Panc1 (cell line): ENCODE measurements at regions not wholly inside any gene's neighbourhood (a gene's known extent, or its start where the extent isn't known, plus 50 kb on each side); places are given as distances from the start of the nearest gene placed in this dataset.

Experiments used
- ATAC-seq: fragments of 200-7000 bp; cut with Tn5 transposase; 2 replicates; pipeline ENCODE4 v1.9.1; 2020; ENCODE audit warnings: mild to moderate bottlenecking, moderate library complexity
- BruUV-seq: library from RNA; stranded (reverse); fragments of 400-500 nt; replicated peaks from 2 replicates; lab custom pipeline; 2021; lab: Mats Ljungman, UMichigan
- CTCF ChIA-PET: fragments of 300-600 bp; sonication (Branson Sonifier 250); formaldehyde crosslinking; loops from one replicate; lab custom pipeline; 2022; ENCODE audit warnings: antibody characterized with exemption; lab: Charles Lee
- POLR2A ChIA-PET: fragments of 300-600 bp; sonication (Branson Sonifier 250); formaldehyde crosslinking; loops from one replicate; lab custom pipeline; 2022; ENCODE audit warnings: antibody characterized with exemption; lab: Charles Lee
- DNase-seq: peaks from one replicate; pipeline ENCODE4 v3.0.0-alpha.2; 2010; ENCODE audit warnings: low read depth, low spot score
- H3K27ac ChIP-seq: 2 replicates; pipeline ENCODE4 v1.5.1; 2011; ENCODE audit warnings: mild to moderate bottlenecking, low read length, inconsistent platforms
- H3K27me3 ChIP-seq: fragments of 200-500 bp; sonication (Bioruptor generic); 2 replicates; pipeline ENCODE4 v1.6.0; 2014; ENCODE audit warnings: low read length, inconsistent platforms; ENCODE audit not compliant: control insufficient read depth, insufficient read depth
- H3K36me3 ChIP-seq: fragments of 200-500 bp; sonication (Bioruptor generic); 2 replicates; pipeline ENCODE4 v1.5.1; 2014; ENCODE audit warnings: inconsistent platforms, mild to moderate bottlenecking, low read length, moderate library complexity; ENCODE audit not compliant: control insufficient read depth, insufficient read depth
- H3K4me1 ChIP-seq: 2 replicates; pipeline ENCODE4 v1.5.1; 2011; ENCODE audit warnings: inconsistent platforms, mild to moderate bottlenecking, low read length, moderate library complexity; ENCODE audit not compliant: control insufficient read depth, insufficient read depth
- H3K4me3 ChIP-seq, 2 experiments: 2 replicates each; pipeline ENCODE4 v1.5.1; 2011 to 2012; ENCODE audit warnings: low read depth in 2 of 2, low read length in 2 of 2, mild to moderate bottlenecking in 2 of 2, inconsistent platforms in 1 of 2, moderate library complexity in 1 of 2
- H3K9me3 ChIP-seq: fragments of 200-500 bp; sonication (Bioruptor generic); 2 replicates; pipeline ENCODE4 v1.5.1; 2014; ENCODE audit warnings: low read depth, mild to moderate bottlenecking, inconsistent platforms, low read length, moderate library complexity; ENCODE audit not compliant: control insufficient read depth, insufficient read depth
- POLR2AphosphoS5 ChIP-seq: IDR thresholded peaks from 2 replicates; pipeline ENCODE4 v1.6.1; 2012; ENCODE audit warnings: mild to moderate bottlenecking, low read depth, low read length, moderate library complexity
- SIN3A ChIP-seq: IDR thresholded peaks from 2 replicates; pipeline ENCODE4 v1.6.1; 2012; ENCODE audit warnings: low read depth, mild to moderate bottlenecking, low read length, moderate library complexity, borderline replicate concordance; ENCODE audit not compliant: insufficient read depth
- TCF7L2 ChIP-seq: IDR thresholded peaks from 2 replicates; pipeline ENCODE4 v1.6.1; 2011; ENCODE audit warnings: mild to moderate bottlenecking, low read depth, low read length, inconsistent platforms
- in situ Hi-C: cut with HindIII; loops from 2 replicates; pipeline ENCODE4 v1.10.0; 2016; ENCODE audit warnings: low sequenced_read_pairs, low pct_unique_long_range_greater_than_20kb
- intact Hi-C: fragments of 100-400 bp; cut with micrococcal nuclease; formaldehyde crosslinking; loops from one replicate; pipeline ENCODE4 v1.10.0; 2022; ENCODE audit not compliant: unreplicated experiment
- TF ChIP-seq, protein P1 (sequence below): fragments of 450-650 bp; IDR thresholded peaks from 2 replicates; pipeline ENCODE4 v1.5.1; 2017; ENCODE audit warnings: mild to moderate bottlenecking
- TF ChIP-seq, protein P2 (sequence below), 2 experiments: IDR thresholded peaks; 2 replicates each; pipeline ENCODE4 v1.6.1; 2011 to 2012; ENCODE audit warnings: low read depth in 2 of 2, control low read depth in 1 of 2, low read length in 1 of 2, mild to moderate bottlenecking in 1 of 2, moderate library complexity in 1 of 2; ENCODE audit not compliant: insufficient read depth in 1 of 2

GRCh38 chr1:99149952-99150351, 114.3 kb upstream of the PLPPR4 start:
- POLR2A ChIA-PET: no interaction called here
- Histone ChIP-seq H3K4me3 (no peak overlapping the region), H3K27ac (no peak overlapping the region), H3K27me3 (no peaks in the 10 kb centered on the region; the same call in 1 of the 2 replicates), H3K9me3 (no peaks in the 10 kb centered on the region), H3K36me3 (no peaks in the 10 kb centered on the region), H3K4me1 (no peaks in the 10 kb centered on the region)
- TF ChIP-seq, protein P1, sequence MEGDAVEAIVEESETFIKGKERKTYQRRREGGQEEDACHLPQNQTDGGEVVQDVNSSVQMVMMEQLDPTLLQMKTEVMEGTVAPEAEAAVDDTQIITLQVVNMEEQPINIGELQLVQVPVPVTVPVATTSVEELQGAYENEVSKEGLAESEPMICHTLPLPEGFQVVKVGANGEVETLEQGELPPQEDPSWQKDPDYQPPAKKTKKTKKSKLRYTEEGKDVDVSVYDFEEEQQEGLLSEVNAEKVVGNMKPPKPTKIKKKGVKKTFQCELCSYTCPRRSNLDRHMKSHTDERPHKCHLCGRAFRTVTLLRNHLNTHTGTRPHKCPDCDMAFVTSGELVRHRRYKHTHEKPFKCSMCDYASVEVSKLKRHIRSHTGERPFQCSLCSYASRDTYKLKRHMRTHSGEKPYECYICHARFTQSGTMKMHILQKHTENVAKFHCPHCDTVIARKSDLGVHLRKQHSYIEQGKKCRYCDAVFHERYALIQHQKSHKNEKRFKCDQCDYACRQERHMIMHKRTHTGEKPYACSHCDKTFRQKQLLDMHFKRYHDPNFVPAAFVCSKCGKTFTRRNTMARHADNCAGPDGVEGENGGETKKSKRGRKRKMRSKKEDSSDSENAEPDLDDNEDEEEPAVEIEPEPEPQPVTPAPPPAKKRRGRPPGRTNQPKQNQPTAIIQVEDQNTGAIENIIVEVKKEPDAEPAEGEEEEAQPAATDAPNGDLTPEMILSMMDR: no peak
- TF ChIP-seq TCF7L2: no peak
- no peak for TF ChIP-seq POLR2AphosphoS5
- no peak for TF ChIP-seq SIN3A
- TF ChIP-seq, protein P2, sequence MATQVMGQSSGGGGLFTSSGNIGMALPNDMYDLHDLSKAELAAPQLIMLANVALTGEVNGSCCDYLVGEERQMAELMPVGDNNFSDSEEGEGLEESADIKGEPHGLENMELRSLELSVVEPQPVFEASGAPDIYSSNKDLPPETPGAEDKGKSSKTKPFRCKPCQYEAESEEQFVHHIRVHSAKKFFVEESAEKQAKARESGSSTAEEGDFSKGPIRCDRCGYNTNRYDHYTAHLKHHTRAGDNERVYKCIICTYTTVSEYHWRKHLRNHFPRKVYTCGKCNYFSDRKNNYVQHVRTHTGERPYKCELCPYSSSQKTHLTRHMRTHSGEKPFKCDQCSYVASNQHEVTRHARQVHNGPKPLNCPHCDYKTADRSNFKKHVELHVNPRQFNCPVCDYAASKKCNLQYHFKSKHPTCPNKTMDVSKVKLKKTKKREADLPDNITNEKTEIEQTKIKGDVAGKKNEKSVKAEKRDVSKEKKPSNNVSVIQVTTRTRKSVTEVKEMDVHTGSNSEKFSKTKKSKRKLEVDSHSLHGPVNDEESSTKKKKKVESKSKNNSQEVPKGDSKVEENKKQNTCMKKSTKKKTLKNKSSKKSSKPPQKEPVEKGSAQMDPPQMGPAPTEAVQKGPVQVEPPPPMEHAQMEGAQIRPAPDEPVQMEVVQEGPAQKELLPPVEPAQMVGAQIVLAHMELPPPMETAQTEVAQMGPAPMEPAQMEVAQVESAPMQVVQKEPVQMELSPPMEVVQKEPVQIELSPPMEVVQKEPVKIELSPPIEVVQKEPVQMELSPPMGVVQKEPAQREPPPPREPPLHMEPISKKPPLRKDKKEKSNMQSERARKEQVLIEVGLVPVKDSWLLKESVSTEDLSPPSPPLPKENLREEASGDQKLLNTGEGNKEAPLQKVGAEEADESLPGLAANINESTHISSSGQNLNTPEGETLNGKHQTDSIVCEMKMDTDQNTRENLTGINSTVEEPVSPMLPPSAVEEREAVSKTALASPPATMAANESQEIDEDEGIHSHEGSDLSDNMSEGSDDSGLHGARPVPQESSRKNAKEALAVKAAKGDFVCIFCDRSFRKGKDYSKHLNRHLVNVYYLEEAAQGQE (IDR thresholded peaks at IDR 0.05; ENCODE audit: insufficient read depth in 1 of 2, low read depth in 2 of 2, low read length in 1 of 2): no peak
- BruUV-seq: no TSS peak
- CTCF ChIA-PET: no interaction called here
- in situ Hi-C loops (no loop called here), intact Hi-C loops (no loop called here)
- no peak for ATAC-seq
- no peak for DNase-seq

DNA sequence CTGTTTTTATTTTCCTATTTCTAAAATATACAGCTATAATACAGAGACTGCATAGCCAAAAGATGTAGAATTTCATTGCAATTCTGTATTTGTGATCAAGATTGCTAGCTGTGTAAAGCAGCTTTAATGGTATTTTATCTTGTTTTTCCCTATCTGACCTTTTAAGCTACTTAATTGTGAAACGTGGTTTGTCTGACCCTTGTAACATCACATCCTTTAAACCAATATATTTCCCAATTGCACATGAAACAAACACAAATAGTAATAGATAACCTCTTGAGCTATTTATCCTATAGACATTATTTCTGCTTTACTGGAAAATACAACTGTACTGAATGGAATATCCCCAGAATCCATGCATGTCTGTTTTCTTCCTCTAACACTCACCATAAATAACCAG, 112.2 kb upstream of the PLPPR4 start:
- DNase-seq (no peak), ATAC-seq (no peak)
- H3K36me3 ChIP-seq: no peaks in the 10 kb centered on the region
- no peaks in the 10 kb centered on the region for H3K27me3 ChIP-seq
- CTCF ChIA-PET: no interaction called here
- TF ChIP-seq TCF7L2 (no peak), POLR2AphosphoS5 (no peak), SIN3A (no peak)
- TF ChIP-seq, protein P1: no peak
- TF ChIP-seq, protein P2 (IDR thresholded peaks at IDR 0.05; ENCODE audit: insufficient read depth in 1 of 2, low read depth in 2 of 2, low read length in 1 of 2): no peak
- no peak overlapping the region for H3K27ac ChIP-seq
- intact Hi-C loops: no loop called here
- H3K4me1 ChIP-seq: no peaks in the 10 kb centered on the region
- POLR2A ChIA-PET: no interaction called here
- in situ Hi-C loops: no loop called here
- no TSS peak for BruUV-seq
- no peak overlapping the region for H3K4me3 ChIP-seq
- H3K9me3 ChIP-seq: no peaks in the 10 kb centered on the region
